ENCODE measurements at regions not wholly inside any gene's neighbourhood (a gene's known extent, or its start where the extent isn't known, plus 50 kb on each side); places are given as distances from the start of the nearest gene placed in this dataset.

DNA sequence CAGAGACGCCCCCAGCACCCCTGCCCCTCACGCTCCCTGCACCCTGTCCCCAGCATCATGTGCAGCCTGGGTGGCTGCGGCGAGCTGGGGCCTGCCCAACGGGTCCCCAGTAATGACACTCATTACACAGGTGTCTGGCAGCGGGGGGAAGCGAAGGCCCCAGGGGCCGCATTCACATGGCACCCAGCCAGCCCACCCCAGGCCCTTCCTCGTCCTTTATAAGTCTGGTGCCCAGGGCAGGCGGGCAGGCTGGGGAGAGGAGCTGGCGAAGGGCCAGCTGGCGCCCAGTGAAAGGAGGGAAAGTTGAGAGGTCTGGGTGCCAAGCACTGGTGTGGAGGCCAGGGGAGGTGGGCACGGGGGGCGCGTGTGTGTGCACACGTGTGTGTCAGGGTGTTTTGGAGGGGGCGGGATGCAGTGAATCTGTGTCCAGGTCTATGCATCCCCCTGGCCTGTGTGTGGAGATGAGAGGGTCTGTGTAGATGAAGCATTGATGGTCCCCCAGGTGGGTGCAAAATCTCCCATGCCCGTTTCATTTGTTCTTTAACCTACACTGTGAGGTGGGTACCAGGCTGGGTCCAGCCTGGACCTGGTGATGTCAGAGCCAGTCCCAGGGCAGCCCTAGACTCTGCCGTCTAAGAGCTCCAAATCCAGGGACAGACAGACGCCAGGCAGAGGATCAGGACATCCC, 105.3 kb downstream of the CEBPB start:
- TF ChIP-seq, protein P1, sequence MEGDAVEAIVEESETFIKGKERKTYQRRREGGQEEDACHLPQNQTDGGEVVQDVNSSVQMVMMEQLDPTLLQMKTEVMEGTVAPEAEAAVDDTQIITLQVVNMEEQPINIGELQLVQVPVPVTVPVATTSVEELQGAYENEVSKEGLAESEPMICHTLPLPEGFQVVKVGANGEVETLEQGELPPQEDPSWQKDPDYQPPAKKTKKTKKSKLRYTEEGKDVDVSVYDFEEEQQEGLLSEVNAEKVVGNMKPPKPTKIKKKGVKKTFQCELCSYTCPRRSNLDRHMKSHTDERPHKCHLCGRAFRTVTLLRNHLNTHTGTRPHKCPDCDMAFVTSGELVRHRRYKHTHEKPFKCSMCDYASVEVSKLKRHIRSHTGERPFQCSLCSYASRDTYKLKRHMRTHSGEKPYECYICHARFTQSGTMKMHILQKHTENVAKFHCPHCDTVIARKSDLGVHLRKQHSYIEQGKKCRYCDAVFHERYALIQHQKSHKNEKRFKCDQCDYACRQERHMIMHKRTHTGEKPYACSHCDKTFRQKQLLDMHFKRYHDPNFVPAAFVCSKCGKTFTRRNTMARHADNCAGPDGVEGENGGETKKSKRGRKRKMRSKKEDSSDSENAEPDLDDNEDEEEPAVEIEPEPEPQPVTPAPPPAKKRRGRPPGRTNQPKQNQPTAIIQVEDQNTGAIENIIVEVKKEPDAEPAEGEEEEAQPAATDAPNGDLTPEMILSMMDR (IDR thresholded peaks at IDR 0.05) = no peak
- no peak for DNase-seq
- H3K4me3 Mint-ChIP-seq = no peak overlapping the region
- peaks cover 2% of the 10 kb centered on the region for H3K27me3 Mint-ChIP-seq (ENCODE audit: insufficient read depth)
- peak overlapping the region; percentile 23; the same call in 1 of the 2 replicates for H3K27ac Mint-ChIP-seq
- H3K36me3 Mint-ChIP-seq (ENCODE audit: low read depth) = no peaks in the 10 kb centered on the region
- H3K9me3 Mint-ChIP-seq = no peaks in the 10 kb centered on the region
- H3K4me1 Mint-ChIP-seq (ENCODE audit: low read depth) = peaks cover 21% of the 10 kb centered on the region

DNA sequence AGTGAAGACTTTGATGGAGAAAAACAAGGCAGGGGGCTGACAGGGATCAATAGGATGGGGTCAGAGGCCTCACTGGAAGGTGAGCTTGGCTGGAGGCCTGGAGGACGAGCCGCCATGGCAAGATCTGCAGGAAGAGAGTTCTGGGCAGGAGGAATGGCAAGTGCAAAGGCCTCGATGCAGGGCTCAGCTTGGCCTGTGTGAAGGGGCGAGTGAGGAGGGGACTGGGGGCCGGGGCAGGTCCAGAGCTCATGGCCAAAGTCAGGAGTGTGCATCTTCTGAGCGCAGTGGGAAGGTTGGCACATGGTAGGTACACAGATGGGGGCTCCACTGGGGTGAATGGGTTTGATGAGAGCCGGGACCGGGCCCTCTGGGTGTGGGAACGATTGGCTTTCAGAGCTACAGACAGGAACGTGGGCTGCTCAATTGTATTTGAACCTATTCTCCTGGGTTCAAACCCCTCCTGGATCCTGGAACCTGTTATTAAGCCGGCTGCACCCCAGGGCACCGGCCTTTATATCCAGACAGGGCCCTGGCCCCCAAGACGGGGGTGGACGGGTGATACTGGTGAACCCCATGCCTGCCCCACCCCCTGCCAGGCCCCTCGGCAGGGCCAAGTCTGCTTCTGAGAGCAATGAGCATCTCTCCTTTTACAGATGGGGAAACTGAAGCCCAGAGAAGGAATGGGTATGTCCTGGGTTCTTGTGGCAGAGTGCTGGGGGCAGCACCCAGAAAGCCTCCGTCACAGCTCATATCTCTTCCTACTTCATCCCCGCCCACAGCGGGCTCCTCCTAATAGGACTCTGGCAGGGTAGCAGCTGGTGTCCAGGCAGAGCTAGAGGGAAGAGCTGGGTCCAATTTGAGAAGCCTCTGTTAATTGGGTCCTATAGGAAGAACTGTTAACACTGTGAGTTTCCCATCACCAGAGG, 106.1 kb downstream of the CEBPB start:
- no peak for DNase-seq
- Mint-ChIP-seq H3K9me3 (no peaks in the 10 kb centered on the region), H3K4me3 (no peak overlapping the region), H3K27ac (peak overlapping the region; percentile 23; the same call in 1 of the 2 replicates), H3K36me3 (ENCODE audit: low read depth) (no peaks in the 10 kb centered on the region), H3K27me3 (ENCODE audit: insufficient read depth) (peaks cover 2% of the 10 kb centered on the region), H3K4me1 (ENCODE audit: low read depth) (peaks cover 24% of the 10 kb centered on the region)
- TF ChIP-seq, protein P1 (IDR thresholded peaks at IDR 0.05) = no peak

DNA sequence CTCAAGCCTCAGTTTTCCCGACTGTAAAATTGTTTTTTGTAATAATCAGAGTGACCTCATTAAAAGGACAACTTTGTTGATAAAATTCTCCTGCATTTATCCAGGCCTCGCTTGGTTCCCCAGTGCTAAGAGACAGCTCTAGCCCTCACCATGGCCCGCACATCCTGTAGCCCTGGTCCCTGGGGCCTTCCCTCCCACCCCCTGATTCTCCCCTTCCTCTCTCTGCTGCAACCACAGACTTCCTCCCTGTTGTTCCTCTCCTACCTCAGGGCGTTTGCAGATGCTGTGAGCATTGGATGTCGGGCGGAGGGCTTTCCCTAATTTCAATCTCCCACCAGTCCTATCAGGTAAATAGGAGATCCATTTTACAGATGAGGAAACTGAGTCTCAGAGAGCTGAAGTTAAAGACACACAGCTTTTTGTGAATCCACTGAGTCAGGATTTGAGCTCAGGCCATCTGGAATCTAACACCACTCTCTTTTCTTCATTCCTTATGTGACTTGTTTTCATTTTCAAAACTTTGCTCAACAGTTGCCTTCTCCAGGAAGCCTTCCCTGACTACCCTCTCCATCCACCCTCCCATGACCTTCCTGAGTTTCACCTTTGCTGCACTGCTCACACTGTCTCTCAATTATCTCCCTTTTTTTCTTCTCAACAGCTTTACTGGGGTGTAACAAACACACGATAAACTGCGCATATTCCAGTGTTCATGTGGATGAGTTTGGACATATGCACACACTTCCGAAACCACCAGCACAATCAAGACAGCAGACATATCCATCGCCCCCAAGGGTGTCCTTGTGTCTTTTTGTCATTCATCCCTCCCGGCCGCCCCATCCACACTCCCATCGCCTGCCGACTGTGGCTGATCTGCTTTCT, 107.1 kb downstream of the CEBPB start:
- peaks cover 24% of the 10 kb centered on the region for H3K4me1 Mint-ChIP-seq (ENCODE audit: low read depth)
- H3K4me3 Mint-ChIP-seq = no peak overlapping the region
- TF ChIP-seq, protein P1 (IDR thresholded peaks at IDR 0.05) = no peak
- no peak for DNase-seq
- H3K27ac Mint-ChIP-seq = no peak overlapping the region; the same call in 1 of the 2 replicates
- H3K27me3 Mint-ChIP-seq (ENCODE audit: insufficient read depth) = peaks cover 2% of the 10 kb centered on the region
- no peaks in the 10 kb centered on the region for H3K36me3 Mint-ChIP-seq (ENCODE audit: low read depth)
- no peaks in the 10 kb centered on the region for H3K9me3 Mint-ChIP-seq

DNA sequence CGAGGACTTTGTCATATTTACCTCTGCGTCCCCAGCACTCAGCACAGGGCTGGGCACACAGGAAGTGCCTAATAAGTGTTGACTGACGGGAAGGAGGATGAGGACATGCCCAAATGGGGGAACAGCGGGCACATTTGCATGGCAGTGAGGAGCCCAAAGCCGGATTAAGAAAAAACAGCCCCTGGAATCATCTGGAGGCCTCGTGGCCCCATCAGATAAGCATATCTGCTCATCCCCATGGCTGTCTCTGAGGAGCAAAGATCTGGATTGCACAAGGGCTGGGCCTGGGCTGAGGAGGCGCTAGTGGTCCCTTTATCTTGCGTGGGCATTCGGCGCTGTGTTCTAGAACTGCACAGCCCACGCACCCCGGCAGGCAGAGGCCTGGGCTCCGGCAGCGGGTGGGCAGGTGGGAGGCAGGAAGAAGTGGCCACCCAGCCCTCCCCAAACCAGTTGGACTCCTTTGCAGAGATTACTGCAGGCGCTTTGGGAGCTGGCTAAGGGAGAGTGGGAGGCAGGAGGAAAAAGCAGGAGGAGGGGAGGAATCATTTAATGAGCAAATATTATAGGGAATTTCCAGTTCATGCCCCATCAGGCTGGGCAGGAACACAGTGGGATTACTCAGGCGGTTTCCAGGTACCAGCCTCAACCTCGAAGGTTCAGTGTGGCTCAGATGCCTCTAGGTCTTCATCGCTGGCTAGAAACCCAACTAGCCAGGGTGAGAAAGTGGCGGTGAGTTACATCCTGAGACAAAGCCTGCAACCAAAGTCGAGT, 108.1 kb downstream of the CEBPB start:
- no peak overlapping the region for H3K27ac Mint-ChIP-seq
- peaks cover 2% of the 10 kb centered on the region for H3K27me3 Mint-ChIP-seq (ENCODE audit: insufficient read depth)
- peaks cover 33% of the 10 kb centered on the region for H3K4me1 Mint-ChIP-seq (ENCODE audit: low read depth)
- H3K4me3 Mint-ChIP-seq = no peak overlapping the region
- no peak for DNase-seq
- TF ChIP-seq, protein P1 (IDR thresholded peaks at IDR 0.05) = no peak
- no peaks in the 10 kb centered on the region for H3K9me3 Mint-ChIP-seq
- H3K36me3 Mint-ChIP-seq (ENCODE audit: low read depth) = no peaks in the 10 kb centered on the region

DNA sequence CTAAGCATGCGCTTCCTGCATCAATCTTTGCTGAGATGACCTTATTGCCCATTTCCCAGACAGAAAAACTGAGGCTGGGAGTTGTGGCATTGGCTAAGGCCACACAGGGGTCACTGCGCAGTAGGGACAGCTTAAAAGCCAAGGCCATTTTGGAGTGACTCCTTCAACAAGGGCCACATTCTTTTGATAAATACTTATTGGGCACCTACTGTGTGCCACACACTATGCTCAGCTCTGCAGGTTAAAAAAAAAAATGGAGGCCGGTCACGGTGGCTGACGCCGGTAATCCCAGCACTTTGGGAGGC, 108.6 kb downstream of the CEBPB start:
- no peak for DNase-seq
- Mint-ChIP-seq H3K27me3 (ENCODE audit: insufficient read depth) (peaks cover 2% of the 10 kb centered on the region), H3K4me3 (no peak overlapping the region), H3K36me3 (ENCODE audit: low read depth) (no peaks in the 10 kb centered on the region), H3K9me3 (no peaks in the 10 kb centered on the region), H3K27ac (no peak overlapping the region), H3K4me1 (ENCODE audit: low read depth) (peaks cover 39% of the 10 kb centered on the region)
- TF ChIP-seq, protein P1 (IDR thresholded peaks at IDR 0.05) = no peak

All from HFFc6 (cell line).